ENCODE measurements at regions not wholly inside any gene's neighbourhood (a gene's known extent, or its start where the extent isn't known, plus 50 kb on each side); places are given as distances from the start of the nearest gene placed in this dataset.

DNA sequence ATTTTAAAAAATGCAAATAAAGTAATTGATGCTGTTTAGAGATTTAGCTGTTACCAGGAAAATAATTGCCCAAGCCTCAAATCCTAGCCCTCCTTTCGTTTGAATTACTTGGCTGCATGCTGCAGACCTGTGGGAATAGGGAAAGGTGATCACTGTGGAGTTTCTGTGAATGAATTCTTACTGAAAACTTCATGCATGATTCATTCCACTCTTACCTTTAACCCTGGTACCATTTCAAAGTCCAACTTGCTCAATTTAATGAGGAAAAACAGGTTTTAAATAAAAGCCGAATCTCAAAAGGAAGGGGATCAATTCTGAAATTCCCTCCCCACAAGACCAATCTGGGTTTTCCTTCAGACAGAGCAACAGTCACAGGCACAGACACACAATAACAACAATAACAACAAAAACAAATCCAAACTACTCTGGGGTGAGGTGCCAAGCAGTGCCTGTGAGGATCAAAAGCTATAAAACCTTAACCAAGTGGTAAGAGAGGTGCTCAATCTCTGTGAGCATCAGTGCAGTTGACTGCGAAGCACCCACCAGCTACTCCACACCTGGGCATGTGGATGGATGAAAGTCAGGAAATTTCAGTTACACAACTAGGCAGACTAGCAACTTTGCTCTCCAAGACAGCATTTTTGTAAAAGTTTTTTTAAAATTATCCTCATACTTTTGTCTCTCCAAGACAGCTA is 200.8 kb downstream of the CNTN3 start:
- no peak for TF ChIP-seq POLR2A (IDR thresholded peaks at IDR 0.05; ENCODE audit: low read length)
- no peak for TF ChIP-seq GATA1 (IDR thresholded peaks at IDR 0.05; ENCODE audit: low read depth, low read length)
